ENCODE measurements at regions not wholly inside any gene's neighbourhood (a gene's known extent, or its start where the extent isn't known, plus 50 kb on each side); places are given as distances from the start of the nearest gene placed in this dataset.

DNA sequence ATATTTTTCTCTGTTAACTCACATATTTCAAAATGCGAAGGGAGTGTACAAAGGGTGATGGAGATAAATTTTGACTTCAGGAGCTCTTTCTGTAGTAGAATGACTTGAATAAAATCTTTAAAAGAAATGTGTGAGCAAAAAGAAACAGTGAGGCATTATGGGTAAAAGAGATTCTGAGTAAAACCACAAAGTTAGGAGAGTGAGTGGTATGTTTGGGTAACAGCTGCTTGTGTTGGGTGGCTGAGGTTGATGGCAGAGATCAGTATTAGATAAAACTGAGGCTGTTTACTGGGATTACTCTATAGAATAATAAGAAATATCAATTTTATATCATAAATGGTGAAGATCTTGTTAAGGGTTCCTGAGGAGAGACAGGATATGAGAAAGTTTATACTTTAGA, 434.2 kb upstream of the AMOT start (continued):
- TF ChIP-seq KDM4A (IDR thresholded peaks at IDR 0.05; ENCODE audit: low read depth, low read length, severe bottlenecking), result no peak
- TF ChIP-seq CEBPB (IDR thresholded peaks at IDR 0.05; ENCODE audit: low read depth, low read length), result no peak
- no peak for TF ChIP-seq RAD21 (IDR thresholded peaks at IDR 0.05 in 1 of 2, conservative IDR thresholded peaks at IDR 0.05 in 1 of 2; ENCODE audit: low read depth in 2 of 2, low read length in 2 of 2)
- no peak for TF ChIP-seq NRF1 (IDR thresholded peaks at IDR 0.05; ENCODE audit: low read depth, low read length)
- TF ChIP-seq RNF2 (IDR thresholded peaks at IDR 0.05; ENCODE audit: borderline replicate concordance, low read depth, low read length, missing control alignments, poor library complexity, severe bottlenecking), result no peak
- TF ChIP-seq EZH2 (IDR thresholded peaks at IDR 0.05; ENCODE audit: low read depth, low read length, severe bottlenecking), result no peak
